Spleen (tissue), 7 donors: ENCODE measurements at regions not wholly inside any gene's neighbourhood (a gene's known extent, or its start where the extent isn't known, plus 50 kb on each side); places are given as distances from the start of the nearest gene placed in this dataset.

ENCODE experiments used
- POLR2A ChIP-seq, 3 donors: fragments of 450-650 bp; IDR thresholded peaks; one replicate each; pipeline ENCODE4 v1.5.1; 2017; ENCODE audit warnings: antibody characterized with exemption in 3 of 3, mild to moderate bottlenecking in 1 of 3
- POLR2AphosphoS5 ChIP-seq, 3 donors: sonication (generic); formaldehyde crosslinking; IDR thresholded peaks; one replicate each; pipeline ENCODE4 v1.5.1; 2017; ENCODE audit warnings: antibody characterized with exemption in 3 of 3
- TF ChIP-seq, protein P1 (sequence below), 11 experiments: fragments of 200-600 bp in 7 of 11; fragments of 450-650 bp in 4 of 11; sonication (generic) in 4 of 11; IDR thresholded peaks in 8 of 11; conservative IDR thresholded peaks in 3 of 11; 1 replicate in 7 of 11; 2 replicates in 4 of 11; pipeline versions ENCODE4 v1.4.0 to v1.8.0; 2016 to 2021; ENCODE audit warnings: antibody characterized with exemption in 11 of 11, inconsistent platforms in 4 of 11, mild to moderate bottlenecking in 1 of 11
- donor health status: DM: no; HTN: no; CAD: no; lungs with moderate emphysema.
- donor health status: DM: no; HTN: no; CAD: no.
- donor health status: DM: no; HTN: no; CAD: no.

DNA sequence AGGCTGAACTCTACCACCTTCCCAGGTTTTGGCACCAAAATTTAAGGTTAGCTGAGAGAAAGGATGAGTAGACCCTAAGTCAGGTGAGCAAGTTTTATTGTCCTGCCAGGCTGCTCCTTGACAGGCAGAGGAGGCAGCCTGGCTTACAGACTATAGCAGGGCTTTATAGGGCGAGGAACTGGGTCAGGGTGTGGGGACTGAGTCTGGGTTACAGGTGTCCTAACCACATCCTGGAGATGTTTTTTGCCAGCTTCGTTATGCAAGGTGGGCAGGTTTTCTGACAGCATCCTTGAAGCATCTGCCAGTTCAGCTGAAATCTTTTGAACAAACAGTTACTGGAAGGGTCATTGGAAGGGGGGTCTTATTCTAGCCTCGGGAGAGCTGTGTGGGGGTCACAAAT, 905.7 kb upstream of the SLITRK5 start:
- TF ChIP-seq, protein P1, sequence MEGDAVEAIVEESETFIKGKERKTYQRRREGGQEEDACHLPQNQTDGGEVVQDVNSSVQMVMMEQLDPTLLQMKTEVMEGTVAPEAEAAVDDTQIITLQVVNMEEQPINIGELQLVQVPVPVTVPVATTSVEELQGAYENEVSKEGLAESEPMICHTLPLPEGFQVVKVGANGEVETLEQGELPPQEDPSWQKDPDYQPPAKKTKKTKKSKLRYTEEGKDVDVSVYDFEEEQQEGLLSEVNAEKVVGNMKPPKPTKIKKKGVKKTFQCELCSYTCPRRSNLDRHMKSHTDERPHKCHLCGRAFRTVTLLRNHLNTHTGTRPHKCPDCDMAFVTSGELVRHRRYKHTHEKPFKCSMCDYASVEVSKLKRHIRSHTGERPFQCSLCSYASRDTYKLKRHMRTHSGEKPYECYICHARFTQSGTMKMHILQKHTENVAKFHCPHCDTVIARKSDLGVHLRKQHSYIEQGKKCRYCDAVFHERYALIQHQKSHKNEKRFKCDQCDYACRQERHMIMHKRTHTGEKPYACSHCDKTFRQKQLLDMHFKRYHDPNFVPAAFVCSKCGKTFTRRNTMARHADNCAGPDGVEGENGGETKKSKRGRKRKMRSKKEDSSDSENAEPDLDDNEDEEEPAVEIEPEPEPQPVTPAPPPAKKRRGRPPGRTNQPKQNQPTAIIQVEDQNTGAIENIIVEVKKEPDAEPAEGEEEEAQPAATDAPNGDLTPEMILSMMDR (IDR thresholded peaks at IDR 0.05 in 8 of 11, conservative IDR thresholded peaks at IDR 0.05 in 3 of 11), result no peak
- TF ChIP-seq POLR2A (IDR thresholded peaks at IDR 0.05) (no peak), POLR2AphosphoS5 (IDR thresholded peaks at IDR 0.05) (no peak)
